GM20000 (cell line): ENCODE measurements at regions not wholly inside any gene's neighbourhood (a gene's known extent, or its start where the extent isn't known, plus 50 kb on each side); places are given as distances from the start of the nearest gene placed in this dataset.
"Not testable (repeated sequence)": the region's sequence is repeated elsewhere in the genome, so short reads cannot be mapped to it uniquely, and the experiment has no call there.

Experiments
- DNase-seq: peaks from one replicate; pipeline ENCODE4 v3.0.0; 2012; ENCODE audit warnings: low spot score
- TF ChIP-seq, protein P1 (sequence below): IDR thresholded peaks from 2 replicates; pipeline ENCODE4 v1.5.1; 2012; ENCODE audit warnings: mild to moderate bottlenecking, control low read depth; ENCODE audit errors: extremely low read depth, missing control alignments

DNA sequence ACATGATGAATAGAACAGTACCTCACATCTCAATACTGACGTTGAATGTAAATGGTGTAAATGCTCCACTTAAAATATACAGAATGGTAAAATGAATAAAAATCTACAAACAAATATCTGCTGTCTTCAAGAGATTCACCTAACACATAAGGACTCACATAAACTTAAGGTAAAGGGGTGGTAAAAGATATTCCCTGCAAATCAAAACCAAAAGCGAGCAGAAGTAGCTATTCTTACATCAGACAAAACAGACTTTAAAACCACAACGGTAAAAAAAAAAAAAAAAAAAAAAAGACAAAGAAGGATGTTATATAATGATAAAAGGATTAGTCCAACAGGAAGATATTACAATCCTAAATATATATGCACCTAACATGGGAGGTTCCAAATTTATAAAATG is 214.0 kb upstream of the MAST4 start:
- no peak for DNase-seq

DNA sequence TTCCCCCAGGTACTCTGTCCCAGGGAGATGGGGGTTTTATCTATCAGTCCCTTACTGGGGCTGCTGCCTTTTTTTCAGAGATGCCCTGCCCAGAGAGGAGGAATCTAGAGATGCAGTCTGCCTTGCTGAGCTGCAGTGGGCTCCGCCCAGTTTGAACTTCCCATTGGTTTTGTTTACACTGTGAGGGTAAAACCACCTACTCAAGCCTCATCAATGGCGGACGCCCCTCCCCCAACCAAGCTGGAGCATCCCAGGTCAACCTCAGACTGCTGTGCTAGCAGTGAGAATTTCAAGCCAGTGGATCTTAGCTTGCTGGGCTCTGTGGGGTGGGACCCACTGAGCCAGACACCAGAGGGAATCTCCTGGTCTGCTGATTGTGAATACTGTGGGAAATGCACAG is 191.0 kb upstream of the MAST4 start:
- DNase-seq = not testable (repeated sequence)

More for the DNA sequence above, 214.0 kb upstream of the MAST4 start:
- TF ChIP-seq, protein P1, sequence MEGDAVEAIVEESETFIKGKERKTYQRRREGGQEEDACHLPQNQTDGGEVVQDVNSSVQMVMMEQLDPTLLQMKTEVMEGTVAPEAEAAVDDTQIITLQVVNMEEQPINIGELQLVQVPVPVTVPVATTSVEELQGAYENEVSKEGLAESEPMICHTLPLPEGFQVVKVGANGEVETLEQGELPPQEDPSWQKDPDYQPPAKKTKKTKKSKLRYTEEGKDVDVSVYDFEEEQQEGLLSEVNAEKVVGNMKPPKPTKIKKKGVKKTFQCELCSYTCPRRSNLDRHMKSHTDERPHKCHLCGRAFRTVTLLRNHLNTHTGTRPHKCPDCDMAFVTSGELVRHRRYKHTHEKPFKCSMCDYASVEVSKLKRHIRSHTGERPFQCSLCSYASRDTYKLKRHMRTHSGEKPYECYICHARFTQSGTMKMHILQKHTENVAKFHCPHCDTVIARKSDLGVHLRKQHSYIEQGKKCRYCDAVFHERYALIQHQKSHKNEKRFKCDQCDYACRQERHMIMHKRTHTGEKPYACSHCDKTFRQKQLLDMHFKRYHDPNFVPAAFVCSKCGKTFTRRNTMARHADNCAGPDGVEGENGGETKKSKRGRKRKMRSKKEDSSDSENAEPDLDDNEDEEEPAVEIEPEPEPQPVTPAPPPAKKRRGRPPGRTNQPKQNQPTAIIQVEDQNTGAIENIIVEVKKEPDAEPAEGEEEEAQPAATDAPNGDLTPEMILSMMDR = no peak

DNA sequence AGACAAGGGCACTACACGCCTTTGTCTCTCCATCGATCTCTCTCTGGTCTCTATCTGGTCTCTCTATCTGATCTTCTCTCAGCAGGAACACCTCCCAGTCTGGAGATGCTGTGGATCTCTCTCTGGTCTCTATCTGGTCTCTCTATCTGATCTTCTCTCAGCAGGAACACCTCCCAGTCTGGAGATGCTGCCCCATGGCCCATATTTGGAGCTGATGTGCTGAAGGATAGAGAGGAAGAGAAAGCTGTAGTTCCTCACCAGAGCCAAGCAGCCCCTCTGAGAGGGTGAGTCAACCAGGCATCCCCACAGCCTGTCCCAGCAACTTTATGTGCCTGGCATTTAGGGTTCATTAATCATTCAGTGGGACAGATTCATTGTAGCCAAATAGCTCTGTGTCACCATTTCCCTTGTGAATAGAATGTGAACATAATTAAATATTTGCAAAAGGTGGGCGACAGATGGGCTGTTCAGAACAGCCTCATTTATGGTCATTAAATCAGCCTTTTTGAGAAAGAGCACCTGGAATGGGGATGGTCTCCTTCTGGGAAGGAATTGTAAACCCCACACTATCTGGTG is 189.3 kb upstream of the MAST4 start:
- TF ChIP-seq, protein P1 = no peak
- DNase-seq = no peak

DNA sequence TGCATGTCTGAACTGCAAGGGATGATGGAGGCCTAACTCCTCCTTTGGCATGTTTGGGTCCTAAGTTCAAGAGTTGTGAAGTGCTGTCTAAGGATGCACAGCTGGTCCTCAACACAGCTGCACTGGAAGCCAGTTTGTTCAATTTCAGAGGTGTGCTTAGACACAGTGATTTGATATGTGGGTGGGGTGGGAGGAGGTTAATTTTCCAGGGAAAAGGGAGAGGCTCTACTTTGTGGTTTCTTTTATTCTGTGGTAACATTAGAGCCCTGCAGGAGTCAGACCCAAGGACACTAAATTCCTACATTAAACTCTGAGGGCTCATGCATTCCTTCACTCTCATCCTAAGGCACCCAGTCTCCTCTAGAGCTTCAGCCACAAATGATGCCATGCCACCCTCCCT is 188.4 kb upstream of the MAST4 start:
- TF ChIP-seq, protein P1 = no peak
- DNase-seq = no peak

DNA sequence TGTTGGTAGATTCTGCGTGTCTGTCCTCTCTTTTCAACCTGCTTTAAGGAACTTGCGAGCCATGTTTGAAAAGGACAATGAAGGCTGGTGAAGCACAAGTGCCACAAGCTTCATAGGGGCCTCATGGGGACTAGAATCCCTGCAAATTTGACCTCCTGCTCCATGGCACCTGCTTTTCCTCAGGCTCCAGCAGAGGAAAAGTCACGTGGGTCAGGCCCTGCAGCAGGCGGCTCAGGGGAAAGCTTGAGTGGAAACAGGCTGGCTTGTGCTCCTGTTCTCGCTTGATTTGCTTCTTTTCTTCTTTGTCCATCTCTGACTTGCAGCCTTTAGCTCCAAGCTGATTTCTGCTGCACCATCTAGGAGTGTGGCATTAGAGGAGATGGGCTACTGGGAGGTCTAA is 187.6 kb upstream of the MAST4 start:
- TF ChIP-seq, protein P1 = no peak
- no peak for DNase-seq

DNA sequence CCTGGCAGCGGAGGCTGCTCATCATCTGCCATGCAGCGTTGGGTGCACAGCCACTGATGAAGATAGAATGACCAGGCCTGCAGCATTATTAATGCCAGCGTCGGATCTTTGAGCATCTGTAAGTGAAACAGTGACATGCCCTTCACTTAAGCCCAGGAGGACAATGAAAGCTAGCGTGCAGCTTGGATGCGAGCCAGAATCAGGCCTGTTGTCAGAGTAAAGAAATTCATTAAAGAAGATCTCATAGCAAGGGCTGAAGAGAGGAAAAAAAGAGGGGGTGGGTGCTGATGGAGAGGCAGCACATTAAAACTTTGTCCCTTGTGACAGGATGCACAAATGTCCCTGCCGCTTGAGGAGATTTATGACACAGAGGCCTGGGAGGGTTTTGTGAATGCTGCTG is 186.1 kb upstream of the MAST4 start:
- TF ChIP-seq, protein P1 = no peak
- DNase-seq = no peak

DNA sequence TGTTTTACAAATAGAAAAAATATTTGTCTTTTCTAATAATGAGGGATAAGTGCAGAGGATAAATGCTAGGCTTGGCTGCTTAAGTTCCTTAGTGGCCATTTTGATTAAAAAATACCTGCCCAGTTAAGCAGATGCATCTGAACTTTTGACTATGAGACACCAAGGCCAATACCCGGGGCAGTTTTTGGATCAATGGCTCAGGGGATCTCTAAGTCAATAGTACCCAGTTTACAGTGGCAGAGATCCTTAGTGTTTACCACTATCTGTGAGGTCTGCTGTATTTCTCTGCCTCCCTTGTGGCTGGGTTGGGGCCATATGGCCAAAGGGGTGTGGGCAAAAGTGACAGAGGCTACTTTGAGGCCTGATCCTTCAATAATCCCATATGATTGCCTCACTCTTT is 184.5 kb upstream of the MAST4 start:
- TF ChIP-seq, protein P1 = no peak
- no peak for DNase-seq

DNA sequence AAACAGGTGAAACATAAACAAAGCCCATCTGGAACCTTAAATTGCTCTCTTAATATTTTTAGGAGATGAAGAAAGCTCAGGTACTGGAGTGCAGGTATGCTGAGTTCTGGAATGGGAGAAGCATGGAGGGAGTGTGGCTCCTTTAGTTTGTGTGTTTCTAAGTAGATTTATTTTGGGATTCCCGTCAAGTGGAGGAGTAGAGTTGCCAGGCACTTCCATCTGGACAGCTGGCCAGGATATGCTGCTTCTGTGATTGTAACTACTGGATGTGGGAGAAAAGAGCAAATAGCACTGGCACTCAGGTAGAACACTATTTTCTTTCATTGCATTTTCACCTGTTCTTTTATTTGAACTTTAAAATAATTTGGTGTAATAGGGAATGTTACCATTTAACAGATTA is 182.3 kb upstream of the MAST4 start:
- TF ChIP-seq, protein P1 = no peak
- no peak for DNase-seq
